Suppressor macrophage treated with lipopolysaccharide for 4 hours (primary cell): ENCODE measurements at regions not wholly inside any gene's neighbourhood (a gene's known extent, or its start where the extent isn't known, plus 50 kb on each side); places are given as distances from the start of the nearest gene placed in this dataset.
A peak's percentile ranks its signal among the peaks of the same experiment; 100 is the strongest.

Source experiments
- DNase-seq: peaks from one replicate; pipeline ENCODE4 v3.0.0-alpha.2; 2020

GRCh38 chr2:43105586-43106558 lies 120.5 kb downstream of the ZFP36L2 start:
- DNase-seq: peak; percentile 84

- DNase-seq: no peak
These were observed 121.6 kb downstream of the ZFP36L2 start for GRCh38 chr2:43104763-43105162.

GRCh38 chr2:43104106-43104505 lies 122.3 kb downstream of the ZFP36L2 start:
- DNase-seq: no peak

GRCh38 chr2:43103093-43103404 lies 123.4 kb downstream of the ZFP36L2 start:
- no peak for DNase-seq

GRCh38 chr2:43102366-43103092 lies 123.9 kb downstream of the ZFP36L2 start:
- DNase-seq: no peak

DNA sequence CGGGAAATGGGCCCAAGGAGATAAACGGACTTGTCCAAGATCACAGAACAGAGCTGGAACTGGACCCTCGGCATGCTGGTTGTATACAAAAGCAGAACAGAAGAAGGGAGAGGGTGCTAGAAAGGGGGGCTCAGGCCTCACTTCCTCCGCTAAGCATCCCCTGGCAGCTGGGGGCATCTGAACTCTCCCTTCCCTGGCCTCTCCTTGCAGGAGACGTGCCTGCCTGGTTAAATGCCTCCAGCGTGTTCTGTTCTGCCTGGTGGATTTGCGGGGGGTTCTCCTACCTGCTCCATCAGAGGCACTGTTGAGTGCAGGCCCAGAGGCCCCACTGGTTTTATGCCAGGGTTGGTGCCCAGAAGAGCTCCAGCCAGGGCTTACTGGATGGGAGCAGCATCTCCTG lies 124.7 kb downstream of the ZFP36L2 start:
- no peak for DNase-seq

- DNase-seq: no peak
These were observed 125.3 kb downstream of the ZFP36L2 start for GRCh38 chr2:43100883-43101662.

GRCh38 chr2:43100362-43100882 lies 126.0 kb downstream of the ZFP36L2 start:
- no peak for DNase-seq

GRCh38 chr2:43099797-43100196 lies 126.6 kb downstream of the ZFP36L2 start:
- DNase-seq: no peak

- DNase-seq: no peak
These were observed 127.9 kb downstream of the ZFP36L2 start for GRCh38 chr2:43098539-43098938.

- DNase-seq: peak; percentile 83
These were observed 128.6 kb downstream of the ZFP36L2 start for GRCh38 chr2:43097644-43098408.

- no peak for DNase-seq
These were observed 130.7 kb downstream of the ZFP36L2 start for GRCh38 chr2:43095533-43096295.

DNA sequence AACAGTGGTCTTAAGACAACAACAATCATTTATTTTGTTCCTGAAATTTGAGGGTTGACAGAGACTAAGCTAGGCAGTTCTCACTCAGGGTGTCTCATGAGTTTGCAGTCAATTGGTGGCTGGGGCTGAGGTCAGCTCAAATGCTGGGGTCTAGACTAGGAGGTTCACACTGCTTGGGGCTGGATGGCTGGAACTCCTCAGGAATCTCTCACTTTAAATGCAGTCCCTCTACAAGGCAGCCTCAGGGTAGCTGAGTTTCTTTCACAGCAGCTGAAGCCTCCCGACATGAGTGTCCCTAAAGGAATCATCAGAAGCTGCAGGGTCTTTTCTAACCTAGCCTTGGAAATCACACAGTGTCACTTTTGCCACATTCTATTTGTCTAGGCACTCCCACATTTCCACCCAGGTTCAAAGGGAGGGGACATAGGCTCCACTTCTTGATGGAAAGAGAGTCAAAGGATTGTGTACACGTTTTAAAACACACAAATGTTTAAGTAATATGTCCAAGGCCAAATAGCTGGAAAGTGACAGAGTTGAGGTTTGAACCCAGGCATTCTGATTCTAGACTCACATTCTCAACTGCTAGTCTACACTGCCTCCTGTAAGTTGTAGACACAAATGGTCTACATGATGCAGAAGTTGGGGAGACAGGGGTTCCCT lies 133.8 kb downstream of the ZFP36L2 start:
- DNase-seq: no peak

DNA sequence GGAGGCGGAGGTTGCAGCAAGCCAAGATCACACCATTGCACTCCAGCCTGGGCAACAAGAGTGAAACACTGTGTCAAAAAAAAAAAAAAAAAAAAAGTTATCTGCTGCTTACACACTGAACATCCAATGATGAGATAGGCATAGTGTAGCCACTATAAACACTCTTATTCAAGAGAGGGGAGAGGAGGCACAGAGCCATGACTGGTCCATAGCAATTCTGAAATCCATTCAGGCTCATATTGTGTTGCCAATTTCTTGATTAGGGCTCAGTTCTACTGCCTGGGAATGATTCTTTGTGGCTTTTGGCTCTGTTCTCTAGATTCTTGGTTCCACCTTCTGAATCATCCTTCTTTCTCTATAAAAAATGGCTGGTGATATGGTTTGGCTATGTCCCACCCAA lies 136.1 kb downstream of the ZFP36L2 start:
- no peak for DNase-seq

- no peak for DNase-seq
These were observed 138.0 kb downstream of the ZFP36L2 start for GRCh38 chr2:43088143-43089073.

GRCh38 chr2:43087413-43087812 lies 139.0 kb downstream of the ZFP36L2 start:
- no peak for DNase-seq

GRCh38 chr2:43086451-43087221 lies 139.8 kb downstream of the ZFP36L2 start:
- DNase-seq: no peak

DNA sequence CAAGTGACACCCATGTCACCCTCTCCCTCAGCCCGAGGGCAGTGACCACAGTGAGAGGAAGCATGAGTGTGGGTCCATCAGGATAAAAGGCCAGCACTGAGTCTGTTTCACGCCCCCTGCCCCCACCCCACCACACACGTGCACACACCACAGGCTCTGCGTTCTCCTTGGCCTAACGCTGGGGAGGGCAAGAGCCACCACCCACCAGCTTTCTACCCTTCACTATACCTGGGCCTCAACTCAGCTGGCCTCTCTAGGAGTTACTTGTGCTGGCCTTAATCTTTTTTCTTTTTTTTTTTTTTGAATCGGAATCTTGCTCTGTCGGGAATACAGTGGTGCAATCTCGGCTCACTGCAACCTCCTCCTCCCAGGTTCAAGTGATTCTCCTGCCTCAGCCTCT lies 140.5 kb downstream of the ZFP36L2 start:
- no peak for DNase-seq

DNA sequence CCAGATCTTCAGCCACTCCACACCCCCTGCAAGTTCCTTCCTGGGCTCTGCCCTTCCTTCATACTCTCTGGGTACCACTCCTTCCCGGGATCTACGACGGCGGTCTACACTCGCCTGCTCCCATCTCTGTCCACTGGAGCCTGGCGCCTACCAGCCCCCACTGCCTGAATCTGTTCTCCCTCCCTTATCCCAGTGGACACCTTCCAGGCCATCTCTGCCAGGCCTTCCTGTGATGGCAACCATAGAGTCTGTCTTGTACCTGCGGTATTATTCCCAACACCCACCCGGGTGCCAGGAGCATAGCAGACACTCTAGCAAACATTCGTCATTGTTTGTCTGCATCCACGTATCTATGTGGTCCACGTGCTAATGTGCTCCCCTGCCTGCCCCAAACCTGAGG lies 140.9 kb downstream of the ZFP36L2 start:
- no peak for DNase-seq
